ENCODE measurements at regions not wholly inside any gene's neighbourhood (a gene's known extent, or its start where the extent isn't known, plus 50 kb on each side); places are given as distances from the start of the nearest gene placed in this dataset.

DNA sequence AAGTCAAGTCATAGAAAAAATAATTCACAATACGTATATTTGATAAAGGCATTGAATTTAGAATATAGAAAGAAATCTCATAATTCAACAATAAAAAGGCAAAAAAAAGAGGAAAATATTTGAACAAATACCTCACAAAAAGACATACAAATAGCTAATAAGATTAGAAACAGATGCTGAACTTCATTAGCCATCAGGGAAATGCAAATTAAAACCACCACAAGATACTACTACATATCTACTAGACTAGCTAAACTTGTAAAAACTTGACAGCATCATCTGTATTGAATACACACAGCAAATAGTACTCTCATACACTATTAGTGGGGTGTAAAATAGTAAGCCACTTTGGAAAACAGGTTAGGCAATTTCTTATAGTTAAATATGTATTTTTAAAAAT is 128.7 kb upstream of the TLL1 start:
- TF ChIP-seq FOXK1 (CRISPR knock-in tag; IDR thresholded peaks at IDR 0.05) = no peak
- TF ChIP-seq NFE2L1 (CRISPR knock-in tag; IDR thresholded peaks at IDR 0.05) = no peak
- no peak for TF ChIP-seq TCF7 (CRISPR knock-in tag; IDR thresholded peaks at IDR 0.05; ENCODE audit: low read depth)
- TF ChIP-seq, protein P1, sequence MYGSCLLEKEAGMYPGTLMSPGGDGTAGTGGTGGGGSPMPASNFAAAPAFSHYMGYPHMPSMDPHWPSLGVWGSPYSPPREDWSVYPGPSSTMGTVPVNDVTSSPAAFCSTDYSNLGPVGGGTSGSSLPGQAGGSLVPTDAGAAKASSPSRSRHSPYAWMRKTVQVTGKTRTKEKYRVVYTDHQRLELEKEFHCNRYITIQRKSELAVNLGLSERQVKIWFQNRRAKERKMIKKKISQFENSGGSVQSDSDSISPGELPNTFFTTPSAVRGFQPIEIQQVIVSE (CRISPR knock-in tag; IDR thresholded peaks at IDR 0.05; ENCODE audit: borderline replicate concordance) = no peak
- no peak for TF ChIP-seq ATF3 (CRISPR knock-in tag; conservative IDR thresholded peaks at IDR 0.05)
- no peak for TF ChIP-seq ZNF416 (CRISPR knock-in tag; IDR thresholded peaks at IDR 0.05)
- TF ChIP-seq CBFB (CRISPR knock-in tag; IDR thresholded peaks at IDR 0.05; ENCODE audit: low read depth) = no peak
- no peak for TF ChIP-seq MYBL2 (CRISPR knock-in tag; IDR thresholded peaks at IDR 0.05)
- TF ChIP-seq PREB (CRISPR knock-in tag; IDR thresholded peaks at IDR 0.05; ENCODE audit: borderline replicate concordance) = no peak
- TF ChIP-seq ZBTB21 (CRISPR knock-in tag; IDR thresholded peaks at IDR 0.05; ENCODE audit: borderline replicate concordance) = no peak
- no peak for TF ChIP-seq TEAD4 (CRISPR knock-in tag; IDR thresholded peaks at IDR 0.05)
- no peak for TF ChIP-seq CREB1 (CRISPR knock-in tag; IDR thresholded peaks at IDR 0.05)
- TF ChIP-seq EMX1 (CRISPR knock-in tag; IDR thresholded peaks at IDR 0.05) = no peak
- TF ChIP-seq CREM (CRISPR knock-in tag; IDR thresholded peaks at IDR 0.05) = no peak
- no peak for TF ChIP-seq GABPB1 (CRISPR knock-in tag; IDR thresholded peaks at IDR 0.05)
- TF ChIP-seq MXD4 (CRISPR knock-in tag; IDR thresholded peaks at IDR 0.05; ENCODE audit: borderline replicate concordance) = no peak
- POLR2A ChIA-PET = no interaction called here
- peaks cover 22% of the 10 kb centered on the region for H3K4me1 Mint-ChIP-seq
- DNase-seq (ENCODE audit: low spot score) (no peak), ATAC-seq (no peak)
- 0 out of 2 replicates have a peak, but pooled peaks cover 3% of the 10 kb centered on the region for H3K9me3 Mint-ChIP-seq
- no peak overlapping the region for H3K4me3 Mint-ChIP-seq
- H3K27me3 Mint-ChIP-seq (ENCODE audit: low read depth) = peaks cover 37% of the 10 kb centered on the region
- no peaks in the 10 kb centered on the region for H3K36me3 Mint-ChIP-seq
- CTCF ChIA-PET = no interaction called here
- H3K27ac Mint-ChIP-seq = no peak overlapping the region

- H3K36me3 Mint-ChIP-seq = no peaks in the 10 kb centered on the region
- peaks cover 47% of the 10 kb centered on the region for H3K4me1 Mint-ChIP-seq
- TF ChIP-seq, protein P2, sequence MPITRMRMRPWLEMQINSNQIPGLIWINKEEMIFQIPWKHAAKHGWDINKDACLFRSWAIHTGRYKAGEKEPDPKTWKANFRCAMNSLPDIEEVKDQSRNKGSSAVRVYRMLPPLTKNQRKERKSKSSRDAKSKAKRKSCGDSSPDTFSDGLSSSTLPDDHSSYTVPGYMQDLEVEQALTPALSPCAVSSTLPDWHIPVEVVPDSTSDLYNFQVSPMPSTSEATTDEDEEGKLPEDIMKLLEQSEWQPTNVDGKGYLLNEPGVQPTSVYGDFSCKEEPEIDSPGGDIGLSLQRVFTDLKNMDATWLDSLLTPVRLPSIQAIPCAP (CRISPR knock-in tag; IDR thresholded peaks at IDR 0.05) = no peak
- TF ChIP-seq RORB (CRISPR knock-in tag; IDR thresholded peaks at IDR 0.05) (no peak), ZNF416 (CRISPR knock-in tag; IDR thresholded peaks at IDR 0.05) (no peak), E2F4 (CRISPR knock-in tag; IDR thresholded peaks at IDR 0.05; ENCODE audit: borderline replicate concordance, low read depth) (no peak), EMX1 (CRISPR knock-in tag; IDR thresholded peaks at IDR 0.05) (no peak)
- no peak overlapping the region for H3K27ac Mint-ChIP-seq
- H3K4me3 Mint-ChIP-seq = no peak overlapping the region
- no peaks in the 10 kb centered on the region for H3K9me3 Mint-ChIP-seq
- peaks cover 72% of the 10 kb centered on the region for H3K27me3 Mint-ChIP-seq (ENCODE audit: low read depth)
- DNase-seq (ENCODE audit: low spot score) (no peak), ATAC-seq (peak; percentile 79)
- CTCF ChIA-PET = no interaction called here
- POLR2A ChIA-PET = no interaction called here
Observed at GRCh38 chr4:165748321-165748720, 124.7 kb upstream of the TLL1 start.

GRCh38 chr4:165751882-165752281 is 121.2 kb upstream of the TLL1 start:
- no peak overlapping the region for H3K27ac Mint-ChIP-seq
- no peak for TF ChIP-seq CBFB (CRISPR knock-in tag; IDR thresholded peaks at IDR 0.05; ENCODE audit: low read depth)
- TF ChIP-seq, protein P3, sequence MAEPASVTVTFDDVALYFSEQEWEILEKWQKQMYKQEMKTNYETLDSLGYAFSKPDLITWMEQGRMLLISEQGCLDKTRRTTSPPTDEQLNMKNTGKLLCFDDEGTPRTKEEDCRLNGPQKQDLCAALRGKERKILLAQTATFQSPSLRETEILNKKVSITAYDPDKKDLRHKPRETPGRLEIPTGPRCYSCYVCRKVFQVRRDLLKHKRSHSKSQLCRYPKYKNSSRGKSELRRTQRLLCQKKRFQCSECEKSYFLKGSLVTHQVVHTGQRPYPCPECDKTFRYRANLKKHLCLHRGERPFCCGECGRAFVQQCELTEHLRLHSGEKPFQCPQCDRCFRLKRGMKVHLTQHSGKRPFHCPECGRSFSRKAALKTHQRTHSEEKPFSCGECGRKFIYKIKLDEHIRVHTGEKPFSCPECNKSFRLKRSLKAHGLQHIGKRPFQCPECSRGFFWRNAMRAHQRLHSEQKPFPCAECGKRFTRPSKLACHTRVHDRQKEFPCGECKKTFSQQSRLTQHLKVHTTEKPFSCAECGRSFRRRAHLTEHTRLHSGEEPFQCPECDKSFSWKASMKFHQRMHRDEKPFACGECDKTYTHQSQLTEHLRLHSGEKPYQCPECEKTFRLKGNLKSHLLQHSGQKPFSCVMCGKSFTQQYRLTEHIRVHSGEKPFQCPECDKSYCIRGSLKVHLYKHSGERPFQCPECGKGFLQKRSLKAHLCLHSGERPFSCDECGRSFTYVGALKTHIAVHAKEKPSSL (CRISPR knock-in tag; conservative IDR thresholded peaks at IDR 0.05) = no peak
- TF ChIP-seq, protein P4, sequence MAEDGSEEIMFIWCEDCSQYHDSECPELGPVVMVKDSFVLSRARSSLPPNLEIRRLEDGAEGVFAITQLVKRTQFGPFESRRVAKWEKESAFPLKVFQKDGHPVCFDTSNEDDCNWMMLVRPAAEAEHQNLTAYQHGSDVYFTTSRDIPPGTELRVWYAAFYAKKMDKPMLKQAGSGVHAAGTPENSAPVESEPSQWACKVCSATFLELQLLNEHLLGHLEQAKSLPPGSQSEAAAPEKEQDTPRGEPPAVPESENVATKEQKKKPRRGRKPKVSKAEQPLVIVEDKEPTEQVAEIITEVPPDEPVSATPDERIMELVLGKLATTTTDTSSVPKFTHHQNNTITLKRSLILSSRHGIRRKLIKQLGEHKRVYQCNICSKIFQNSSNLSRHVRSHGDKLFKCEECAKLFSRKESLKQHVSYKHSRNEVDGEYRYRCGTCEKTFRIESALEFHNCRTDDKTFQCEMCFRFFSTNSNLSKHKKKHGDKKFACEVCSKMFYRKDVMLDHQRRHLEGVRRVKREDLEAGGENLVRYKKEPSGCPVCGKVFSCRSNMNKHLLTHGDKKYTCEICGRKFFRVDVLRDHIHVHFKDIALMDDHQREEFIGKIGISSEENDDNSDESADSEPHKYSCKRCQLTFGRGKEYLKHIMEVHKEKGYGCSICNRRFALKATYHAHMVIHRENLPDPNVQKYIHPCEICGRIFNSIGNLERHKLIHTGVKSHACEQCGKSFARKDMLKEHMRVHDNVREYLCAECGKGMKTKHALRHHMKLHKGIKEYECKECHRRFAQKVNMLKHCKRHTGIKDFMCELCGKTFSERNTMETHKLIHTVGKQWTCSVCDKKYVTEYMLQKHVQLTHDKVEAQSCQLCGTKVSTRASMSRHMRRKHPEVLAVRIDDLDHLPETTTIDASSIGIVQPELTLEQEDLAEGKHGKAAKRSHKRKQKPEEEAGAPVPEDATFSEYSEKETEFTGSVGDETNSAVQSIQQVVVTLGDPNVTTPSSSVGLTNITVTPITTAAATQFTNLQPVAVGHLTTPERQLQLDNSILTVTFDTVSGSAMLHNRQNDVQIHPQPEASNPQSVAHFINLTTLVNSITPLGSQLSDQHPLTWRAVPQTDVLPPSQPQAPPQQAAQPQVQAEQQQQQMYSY (CRISPR knock-in tag; IDR thresholded peaks at IDR 0.05) = no peak
- TF ChIP-seq ESRRA (CRISPR knock-in tag; IDR thresholded peaks at IDR 0.05; ENCODE audit: borderline replicate concordance) = no peak
- TF ChIP-seq MXD4 (CRISPR knock-in tag; IDR thresholded peaks at IDR 0.05; ENCODE audit: borderline replicate concordance) = no peak

More at GRCh38 chr4:165751882-165752281, 121.2 kb upstream of the TLL1 start:
- ChIA-PET POLR2A (no interaction called here), CTCF (no interaction called here)
- Mint-ChIP-seq H3K9me3 (no peaks in the 10 kb centered on the region), H3K27me3 (ENCODE audit: low read depth) (peaks cover 60% of the 10 kb centered on the region), H3K36me3 (no peaks in the 10 kb centered on the region), H3K4me3 (no peak overlapping the region), H3K4me1 (peaks cover 53% of the 10 kb centered on the region)
- ATAC-seq (peak; percentile 53), DNase-seq (ENCODE audit: low spot score) (no peak)

Data from WTC11 (cell line).